B cell (primary cell): ENCODE measurements at regions not wholly inside any gene's neighbourhood (a gene's known extent, or its start where the extent isn't known, plus 50 kb on each side); places are given as distances from the start of the nearest gene placed in this dataset.

Experiments used
- CTCF ChIP-seq: fragments of 200-600 bp; IDR thresholded peaks from one replicate; pipeline ENCODE4 v1.8.0; 2022; ENCODE audit warnings: antibody characterized with exemption, mild to moderate bottlenecking
- EZH2 ChIP-seq: IDR thresholded peaks from 2 replicates; pipeline ENCODE4 v1.6.1; 2012; ENCODE audit warnings: borderline replicate concordance, low read depth, mild to moderate bottlenecking, moderate library complexity, low read length; ENCODE audit not compliant: insufficient read depth, poor library complexity, severe bottlenecking

- no peak for TF ChIP-seq EZH2
- TF ChIP-seq CTCF: no peak
Observed at GRCh38 chr2:180472133-180472532, 465.0 kb upstream of the CWC22 start.
